H9 (cell line): ENCODE measurements at regions not wholly inside any gene's neighbourhood (a gene's known extent, or its start where the extent isn't known, plus 50 kb on each side); places are given as distances from the start of the nearest gene placed in this dataset.

Experiments used
- DNase-seq: peaks from one replicate; pipeline ENCODE4 v3.0.0-alpha.2; 2017
- H2AFZ ChIP-seq: one replicate; pipeline ENCODE4 v1.6.1; 2013; ENCODE audit warnings: mild to moderate bottlenecking, low read length, control low read depth, moderate library complexity
- H2AK5ac ChIP-seq: 2 replicates; pipeline ENCODE4 v1.6.1; 2013; ENCODE audit warnings: low read length, control low read depth, mixed read lengths; ENCODE audit not compliant: insufficient read length
- H2BK120ac ChIP-seq: one replicate; pipeline ENCODE4 v1.6.1; 2013; ENCODE audit warnings: low read depth, mild to moderate bottlenecking, low read length, control low read depth, inconsistent platforms; ENCODE audit not compliant: poor library complexity, severe bottlenecking
- H2BK12ac ChIP-seq: 2 replicates; pipeline ENCODE4 v1.6.1; 2013; ENCODE audit warnings: low read length, control low read depth, mixed read lengths, low read depth; ENCODE audit not compliant: insufficient read length
- H2BK15ac ChIP-seq: 2 replicates; pipeline ENCODE4 v1.6.1; 2013; ENCODE audit warnings: low read depth, low read length, control low read depth
- H2BK20ac ChIP-seq: one replicate; pipeline ENCODE4 v1.6.1; 2013; ENCODE audit warnings: low read depth, mild to moderate bottlenecking, low read length, control low read depth, inconsistent platforms; ENCODE audit not compliant: poor library complexity, severe bottlenecking
- H2BK5ac ChIP-seq: 2 replicates; pipeline ENCODE4 v1.6.1; 2013; ENCODE audit warnings: low read length, control low read depth, mixed read lengths; ENCODE audit not compliant: insufficient read length
- H3K14ac ChIP-seq: 2 replicates; pipeline ENCODE4 v1.6.1; 2013; ENCODE audit warnings: low read length, control low read depth; ENCODE audit not compliant: insufficient read depth
- H3K18ac ChIP-seq: 2 replicates; pipeline ENCODE4 v1.6.1; 2013; ENCODE audit warnings: low read depth, mild to moderate bottlenecking, mixed read lengths, low read length, control low read depth; ENCODE audit not compliant: insufficient read length
- H3K23ac ChIP-seq: 2 replicates; pipeline ENCODE4 v1.6.1; 2013; ENCODE audit warnings: low read length, control low read depth, mixed read lengths, low read depth; ENCODE audit not compliant: insufficient read length
- H3K23me2 ChIP-seq: 2 replicates; pipeline ENCODE4 v1.6.1; 2013; ENCODE audit warnings: low read depth, mild to moderate bottlenecking, mixed read lengths, low read length, control low read depth; ENCODE audit not compliant: insufficient read length, poor library complexity, severe bottlenecking
- H3K27ac ChIP-seq: 2 replicates; pipeline ENCODE4 v1.5.1; 2013; ENCODE audit warnings: low read length, control low read depth, mixed read lengths, low read depth; ENCODE audit not compliant: insufficient read length
- H3K27me3 ChIP-seq: 2 replicates; pipeline ENCODE4 v1.6.1; 2013; ENCODE audit warnings: low read length, control low read depth, inconsistent platforms; ENCODE audit not compliant: insufficient read depth
- H3K4ac ChIP-seq: 2 replicates; pipeline ENCODE4 v1.6.1; 2013; ENCODE audit warnings: low read depth, mild to moderate bottlenecking, control low read depth, inconsistent platforms, low read length, moderate library complexity
- H3K4me1 ChIP-seq: 2 replicates; pipeline ENCODE4 v1.6.1; 2013; ENCODE audit warnings: low read length, control low read depth, inconsistent platforms; ENCODE audit not compliant: insufficient read depth
- H3K4me2 ChIP-seq: 2 replicates; pipeline ENCODE4 v1.6.1; 2013; ENCODE audit warnings: low read length, control low read depth, mixed read lengths; ENCODE audit not compliant: insufficient read length, insufficient read depth
- H3K56ac ChIP-seq: 2 replicates; pipeline ENCODE4 v1.6.1; 2013; ENCODE audit warnings: low read depth, mild to moderate bottlenecking, mixed read lengths, low read length, control low read depth; ENCODE audit not compliant: insufficient read length
- H3K79me1 ChIP-seq: 2 replicates; pipeline ENCODE4 v1.6.1; 2013; ENCODE audit warnings: low read depth, mild to moderate bottlenecking, moderate library complexity, low read length, control low read depth, inconsistent platforms; ENCODE audit not compliant: insufficient read depth, poor library complexity, severe bottlenecking
- H3K79me2 ChIP-seq: 2 replicates; pipeline ENCODE4 v1.6.1; 2013; ENCODE audit warnings: low read length, control low read depth, inconsistent platforms; ENCODE audit not compliant: insufficient read depth
- H3K9ac ChIP-seq: 2 replicates; pipeline ENCODE4 v1.6.1; 2013; ENCODE audit warnings: low read length, control low read depth, mixed read lengths; ENCODE audit not compliant: insufficient read length; ENCODE audit errors: extremely low read depth
- H3K9me3 ChIP-seq: one replicate; pipeline ENCODE4 v1.6.1; 2013; ENCODE audit warnings: low read depth, low read length, inconsistent platforms; ENCODE audit not compliant: control insufficient read depth
- H3T11ph ChIP-seq: one replicate; pipeline ENCODE4 v1.6.1; 2013; ENCODE audit warnings: mild to moderate bottlenecking, low read length, control low read depth, inconsistent platforms
- H4K20me1 ChIP-seq: one replicate; pipeline ENCODE4 v1.6.1; 2013; ENCODE audit not compliant: control insufficient read depth, insufficient read length, insufficient read depth
- H4K5ac ChIP-seq: 2 replicates; pipeline ENCODE4 v1.6.1; 2013; ENCODE audit warnings: low read depth, mild to moderate bottlenecking, mixed read lengths, low read length, control low read depth; ENCODE audit not compliant: insufficient read length
- H4K8ac ChIP-seq: replicated peaks from 2 replicates; pipeline ENCODE4 v1.6.1; 2013; ENCODE audit warnings: low read length, control low read depth, mixed read lengths, low read depth; ENCODE audit not compliant: insufficient read length
- H4K91ac ChIP-seq: 2 replicates; pipeline ENCODE4 v1.6.1; 2013; ENCODE audit warnings: low read depth, mild to moderate bottlenecking, moderate library complexity, mixed read lengths, low read length, control low read depth; ENCODE audit not compliant: insufficient read length
- H3K27ac Mint-ChIP-seq, 3 experiments: 2 replicates in 2 of 3; 3 replicates in 1 of 3; pipeline ENCODE4 v1.8.0; 2020 to 2021; ENCODE audit warnings: mixed read lengths in 3 of 3, mild to moderate bottlenecking in 1 of 3, moderate library complexity in 1 of 3
- H3K27me3 Mint-ChIP-seq: 2 replicates; pipeline ENCODE4 v1.8.0; 2021; ENCODE audit warnings: low read depth, mild to moderate bottlenecking, moderate library complexity, mixed read lengths
- H3K36me3 Mint-ChIP-seq, 3 experiments: 2 replicates in 2 of 3; 3 replicates in 1 of 3; pipeline ENCODE4 v1.8.0; 2020 to 2021; ENCODE audit warnings: low read depth in 3 of 3, mixed read lengths in 3 of 3; ENCODE audit not compliant: insufficient read depth in 1 of 3
- H3K4me1 Mint-ChIP-seq, 2 experiments: 2 replicates each; pipeline ENCODE4 v1.8.0; 2020; ENCODE audit warnings: mixed read lengths in 2 of 2
- H3K4me3 Mint-ChIP-seq, 2 experiments: 2 replicates in 1 of 2; 3 replicates in 1 of 2; pipeline ENCODE4 v1.8.0; 2020 to 2021; ENCODE audit warnings: mild to moderate bottlenecking in 2 of 2, mixed read lengths in 2 of 2, moderate library complexity in 1 of 2
- H3K9me3 Mint-ChIP-seq, 2 experiments: 2 replicates in 1 of 2; 3 replicates in 1 of 2; pipeline ENCODE4 v1.8.0; 2020; ENCODE audit warnings: mild to moderate bottlenecking in 2 of 2, mixed read lengths in 2 of 2, moderate library complexity in 1 of 2
- WGBS: extraction: QIAGEN DNeasy Blood & Tissue Kit; methylation state at CpG from one replicate; pipeline ENCODE4 v1.1.7; 2013; ENCODE audit warnings: missing lambda C conversion rate, low lambda C conversion rate, mixed read lengths; ENCODE audit not compliant: insufficient read length; ENCODE audit errors: extremely low coverage; 5-methylcytosine and 5-hydroxymethylcytosine counted together
- TF ChIP-seq, protein P1 (sequence below): fragments of 200-600 bp; sonication (generic); conservative IDR thresholded peaks from 3 replicates; pipeline ENCODE4 v1.8.0; 2021; ENCODE audit warnings: antibody characterized with exemption, mild to moderate bottlenecking

DNA sequence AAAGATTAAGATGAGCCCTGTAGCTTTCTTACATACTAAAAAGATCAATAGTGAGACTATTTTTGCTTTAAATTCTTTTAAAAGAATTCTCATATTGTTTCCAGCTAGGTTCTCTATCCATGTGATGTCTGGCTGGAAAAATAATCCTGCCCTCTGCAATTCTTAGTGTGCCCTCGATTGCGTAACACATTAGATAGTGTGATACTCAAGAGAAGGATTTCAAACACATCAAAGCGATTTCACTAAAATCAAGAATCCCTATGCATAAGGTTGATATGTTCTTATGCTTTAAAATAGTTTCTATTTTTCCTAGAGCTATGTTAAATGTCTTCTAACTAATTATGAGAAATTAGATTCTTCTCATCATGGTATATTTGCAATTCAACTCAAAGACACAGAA is 127.3 kb upstream of the PLEKHA5 start:
- Histone ChIP-seq H2BK5ac (no peak overlapping the region), H4K5ac (no peak overlapping the region), H3K23me2 (no peaks in the 10 kb centered on the region), H3K18ac (no peak overlapping the region), H3K79me1 (no peaks in the 10 kb centered on the region), H2AFZ (no peak overlapping the region), H3K9me3 (no peaks in the 10 kb centered on the region), H3K56ac (no peak overlapping the region), H3K27ac (no peak overlapping the region), H3K4ac (no peak overlapping the region), H4K8ac (no peak overlapping the region), H3K4me1 (peaks cover 13% of the 10 kb centered on the region; the same call in 1 of the 2 replicates), H2BK20ac (no peak overlapping the region), H3K23ac (no peak overlapping the region), H3K4me2 (no peak overlapping the region), H2BK12ac (no peak overlapping the region), H2BK120ac (no peak overlapping the region), H3K9ac (no peak overlapping the region), H2BK15ac (no peak overlapping the region), H4K91ac (no peak overlapping the region), H4K20me1 (no peaks in the 10 kb centered on the region), H3K14ac (no peak overlapping the region), H3T11ph (no peak overlapping the region), H3K27me3 (no peaks in the 10 kb centered on the region), H2AK5ac (no peak overlapping the region), H3K79me2 (no peaks in the 10 kb centered on the region)
- TF ChIP-seq, protein P1, sequence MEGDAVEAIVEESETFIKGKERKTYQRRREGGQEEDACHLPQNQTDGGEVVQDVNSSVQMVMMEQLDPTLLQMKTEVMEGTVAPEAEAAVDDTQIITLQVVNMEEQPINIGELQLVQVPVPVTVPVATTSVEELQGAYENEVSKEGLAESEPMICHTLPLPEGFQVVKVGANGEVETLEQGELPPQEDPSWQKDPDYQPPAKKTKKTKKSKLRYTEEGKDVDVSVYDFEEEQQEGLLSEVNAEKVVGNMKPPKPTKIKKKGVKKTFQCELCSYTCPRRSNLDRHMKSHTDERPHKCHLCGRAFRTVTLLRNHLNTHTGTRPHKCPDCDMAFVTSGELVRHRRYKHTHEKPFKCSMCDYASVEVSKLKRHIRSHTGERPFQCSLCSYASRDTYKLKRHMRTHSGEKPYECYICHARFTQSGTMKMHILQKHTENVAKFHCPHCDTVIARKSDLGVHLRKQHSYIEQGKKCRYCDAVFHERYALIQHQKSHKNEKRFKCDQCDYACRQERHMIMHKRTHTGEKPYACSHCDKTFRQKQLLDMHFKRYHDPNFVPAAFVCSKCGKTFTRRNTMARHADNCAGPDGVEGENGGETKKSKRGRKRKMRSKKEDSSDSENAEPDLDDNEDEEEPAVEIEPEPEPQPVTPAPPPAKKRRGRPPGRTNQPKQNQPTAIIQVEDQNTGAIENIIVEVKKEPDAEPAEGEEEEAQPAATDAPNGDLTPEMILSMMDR: no peak
- H3K27me3 Mint-ChIP-seq: no peaks in the 10 kb centered on the region
- peaks cover 1 to 4% (median 2%) of the 10 kb centered on the region in 3 experiments; a peak in 3 of 7 replicates for H3K36me3 Mint-ChIP-seq
- H3K9me3 Mint-ChIP-seq: peaks cover 0 to 3% of the 10 kb centered on the region in 2 experiments; a peak in 2 of 5 replicates
- DNase-seq: no peak
- no peak overlapping the region; a peak in 1 of 7 replicates for H3K27ac Mint-ChIP-seq
- WGBS: no CpG with 5 or more reads among the region's 3 CpGs
- H3K4me1 Mint-ChIP-seq: peaks cover 10 to 37% of the 10 kb centered on the region in 2 experiments
- H3K4me3 Mint-ChIP-seq: no peak overlapping the region
